HG02798 (cell line): ENCODE measurements at regions not wholly inside any gene's neighbourhood (a gene's known extent, or its start where the extent isn't known, plus 50 kb on each side); places are given as distances from the start of the nearest gene placed in this dataset.

Source experiments
- ATAC-seq: cut with Tn5 transposase; IDR thresholded peaks from one replicate; pipeline ENCODE4 v1.9.1; 2021; ENCODE audit warnings: mild to moderate bottlenecking; ENCODE audit not compliant: unreplicated experiment, poor library complexity

- ATAC-seq = no peak
Measured at GRCh38 chr6:97867177-97867576, 584.2 kb upstream of the MMS22L start.

- ATAC-seq = no peak
Measured at GRCh38 chr6:97870273-97870672, 587.3 kb upstream of the MMS22L start.

- ATAC-seq = no peak
Measured at GRCh38 chr6:97876711-97877110, 593.7 kb upstream of the MMS22L start.

- ATAC-seq = no peak
Measured at GRCh38 chr6:97882755-97883154, 599.7 kb upstream of the MMS22L start.

- no peak for ATAC-seq
Measured at GRCh38 chr6:97885325-97885724, 602.3 kb upstream of the MMS22L start.

- ATAC-seq = no peak
Measured at GRCh38 chr6:97885828-97886227, 602.8 kb upstream of the MMS22L start.

GRCh38 chr6:97901531-97901930 lies 618.5 kb upstream of the MMS22L start:
- ATAC-seq = no peak

- ATAC-seq = no peak
Measured at GRCh38 chr6:97909380-97909779, 626.4 kb upstream of the MMS22L start.

- no peak for ATAC-seq
Measured at GRCh38 chr6:97913721-97914120, 630.7 kb upstream of the MMS22L start.

- ATAC-seq = no peak
Measured at GRCh38 chr6:97914912-97915311, 631.9 kb upstream of the MMS22L start.

- ATAC-seq = no peak
Measured at GRCh38 chr6:97915537-97915936, 632.5 kb upstream of the MMS22L start.

GRCh38 chr6:97917369-97917768 lies 634.4 kb upstream of the MMS22L start:
- ATAC-seq = no peak

GRCh38 chr6:97919046-97919445 lies 636.0 kb upstream of the MMS22L start:
- no peak for ATAC-seq

GRCh38 chr6:97919631-97920030 lies 636.6 kb upstream of the MMS22L start:
- no peak for ATAC-seq

- no peak for ATAC-seq
Measured at GRCh38 chr6:97923249-97923648, 640.2 kb upstream of the MMS22L start.

- no peak for ATAC-seq
Measured at GRCh38 chr6:97925504-97925903, 642.5 kb upstream of the MMS22L start.

- no peak for ATAC-seq
Measured at GRCh38 chr6:97939440-97940168, 656.6 kb upstream of the MMS22L start.

GRCh38 chr6:97947841-97948240 lies 664.8 kb upstream of the MMS22L start:
- no peak for ATAC-seq

- ATAC-seq = no peak
Measured at GRCh38 chr6:97958134-97958533, 675.1 kb upstream of the MMS22L start.

- no peak for ATAC-seq
Measured at GRCh38 chr6:97963193-97963592, 680.2 kb upstream of the MMS22L start.

- ATAC-seq = no peak
Measured at GRCh38 chr6:97969065-97969464, 686.0 kb upstream of the MMS22L start.

GRCh38 chr6:97977084-97977483 lies 694.1 kb upstream of the MMS22L start:
- no peak for ATAC-seq

GRCh38 chr6:97978855-97979271 lies 695.8 kb upstream of the MMS22L start:
- ATAC-seq = no peak
